Iris pigment epithelial cell (primary cell): ENCODE measurements at regions not wholly inside any gene's neighbourhood (a gene's known extent, or its start where the extent isn't known, plus 50 kb on each side); places are given as distances from the start of the nearest gene placed in this dataset.
"Not testable (repeated sequence)": the region's sequence is repeated elsewhere in the genome, so short reads cannot be mapped to it uniquely, and the experiment has no call there.

ENCODE experiments used
- DNase-seq: peaks from one replicate; pipeline ENCODE4 v3.0.0-alpha.2; 2011; ENCODE audit warnings: low read depth

DNA sequence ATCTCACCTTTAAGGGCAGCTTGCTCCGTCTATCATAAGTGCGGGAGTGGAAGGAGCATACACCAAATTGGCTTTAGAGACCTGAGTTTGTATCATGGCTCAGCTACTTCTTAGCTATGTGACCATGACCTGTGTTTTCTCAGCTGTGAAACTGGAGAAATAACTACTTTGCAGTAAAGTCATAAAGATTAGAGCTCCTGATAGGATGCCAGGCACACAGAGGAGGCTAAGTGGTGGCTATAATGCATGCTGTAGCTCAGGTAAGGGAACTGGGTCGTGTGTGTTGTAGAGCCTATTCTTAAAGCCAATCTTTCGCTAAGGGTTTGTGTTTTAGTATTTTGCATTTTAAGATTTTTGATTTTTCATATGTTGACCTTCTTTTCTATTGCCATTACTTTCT is 451.5 kb upstream of the MAN1A1 start:
- DNase-seq: no peak

DNA sequence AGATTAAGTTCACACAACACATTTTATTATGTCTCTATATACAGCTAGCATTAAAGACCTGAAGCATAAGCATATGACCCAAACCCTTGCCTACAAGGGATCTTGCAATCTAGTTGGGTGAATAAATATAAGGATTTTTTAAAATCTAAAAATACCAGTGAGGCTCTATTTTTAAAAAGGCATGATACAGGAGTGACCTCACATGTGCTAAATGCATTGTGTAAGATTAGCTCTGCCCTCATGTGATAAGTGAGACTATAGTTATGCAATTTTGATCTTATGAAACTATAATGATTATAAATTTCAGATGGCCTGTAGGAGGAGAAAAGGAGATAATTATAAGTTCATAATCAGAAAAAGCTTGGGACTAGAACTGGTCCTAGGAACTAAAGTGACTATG is 451.0 kb upstream of the MAN1A1 start:
- DNase-seq: no peak

DNA sequence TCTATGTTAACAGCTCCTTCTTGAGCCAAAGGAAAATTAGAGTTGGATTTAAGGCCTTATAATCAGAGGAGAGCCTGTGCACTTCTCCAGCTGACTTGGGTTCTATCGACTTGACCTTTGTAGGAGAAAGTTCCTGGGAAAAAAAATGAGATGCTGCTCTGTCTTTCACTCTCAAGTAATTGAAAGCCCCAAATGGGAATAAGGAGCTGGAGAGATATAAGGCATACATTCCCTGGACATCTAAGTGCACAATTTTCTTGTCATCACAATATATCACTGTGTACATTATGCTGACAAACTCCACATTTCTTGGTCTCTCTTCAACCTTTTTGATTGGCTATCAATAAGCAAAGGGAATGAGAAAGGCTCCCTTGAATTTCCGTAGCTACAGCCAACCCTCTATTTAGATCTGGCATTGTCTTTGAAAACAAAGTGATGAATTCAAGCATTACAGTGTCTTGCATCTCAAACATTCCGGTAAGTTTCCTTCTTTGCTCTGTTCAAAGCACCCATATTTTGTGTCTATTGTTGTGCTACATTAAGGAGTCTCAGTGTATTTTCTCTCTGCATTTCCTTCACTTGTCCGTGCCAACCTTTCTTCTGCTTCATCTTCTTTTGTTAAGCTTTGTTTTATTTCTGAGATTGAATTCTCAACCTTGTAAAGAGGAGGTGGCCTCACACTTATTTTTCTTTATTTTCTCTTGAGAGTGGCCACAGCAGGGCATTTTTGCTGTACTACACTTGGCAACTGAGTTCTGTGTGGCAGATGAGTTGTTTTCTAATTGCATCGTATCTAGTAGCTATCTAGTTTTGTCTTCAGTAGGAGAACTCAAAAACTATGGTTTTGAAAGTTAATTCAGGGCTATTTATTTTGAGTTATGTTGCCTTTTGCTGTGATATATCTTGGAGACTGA is 450.3 kb upstream of the MAN1A1 start:
- no peak for DNase-seq

GRCh38 chr6:119791736-119792135 is 442.2 kb upstream of the MAN1A1 start:
- peak; percentile 0 for DNase-seq

DNA sequence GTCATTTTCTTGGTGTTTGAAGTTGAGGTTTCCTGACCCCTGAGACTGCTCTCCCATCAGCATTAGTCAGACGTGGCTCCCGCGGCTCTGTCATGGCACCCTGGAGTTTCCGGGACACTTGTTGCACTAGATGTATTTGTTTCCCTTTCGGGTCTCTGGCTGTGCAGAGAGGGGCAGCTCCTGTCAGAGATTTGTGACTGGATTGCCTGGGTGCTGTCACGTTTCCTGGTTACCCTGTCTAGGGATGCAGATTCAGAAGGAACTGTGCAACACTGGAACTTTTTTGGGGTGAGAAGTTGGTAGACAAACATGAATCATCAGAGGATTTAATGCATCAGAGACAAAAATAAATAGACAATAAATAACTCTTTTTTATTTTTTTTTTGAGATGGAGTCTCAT is 431.8 kb upstream of the MAN1A1 start:
- no peak for DNase-seq

DNA sequence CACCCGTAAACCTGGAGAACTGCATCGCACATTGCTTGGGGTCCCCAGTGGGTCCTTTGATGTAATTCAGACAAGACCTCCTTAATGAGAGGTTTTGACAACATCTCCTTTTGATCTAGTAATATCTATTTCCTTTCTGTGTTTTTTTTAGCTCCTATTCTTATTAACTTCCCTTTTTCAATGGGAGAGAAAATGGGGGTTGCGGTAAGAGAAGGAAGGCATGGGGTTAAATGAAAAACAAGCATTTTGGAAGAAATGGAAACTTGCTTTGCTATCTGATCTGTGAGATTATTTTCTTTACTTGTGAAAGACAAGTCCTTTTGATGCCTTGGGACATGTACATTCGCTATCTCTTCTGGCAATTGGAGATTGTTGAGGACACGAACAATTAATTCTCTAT is 418.6 kb upstream of the MAN1A1 start:
- no peak for DNase-seq

DNA sequence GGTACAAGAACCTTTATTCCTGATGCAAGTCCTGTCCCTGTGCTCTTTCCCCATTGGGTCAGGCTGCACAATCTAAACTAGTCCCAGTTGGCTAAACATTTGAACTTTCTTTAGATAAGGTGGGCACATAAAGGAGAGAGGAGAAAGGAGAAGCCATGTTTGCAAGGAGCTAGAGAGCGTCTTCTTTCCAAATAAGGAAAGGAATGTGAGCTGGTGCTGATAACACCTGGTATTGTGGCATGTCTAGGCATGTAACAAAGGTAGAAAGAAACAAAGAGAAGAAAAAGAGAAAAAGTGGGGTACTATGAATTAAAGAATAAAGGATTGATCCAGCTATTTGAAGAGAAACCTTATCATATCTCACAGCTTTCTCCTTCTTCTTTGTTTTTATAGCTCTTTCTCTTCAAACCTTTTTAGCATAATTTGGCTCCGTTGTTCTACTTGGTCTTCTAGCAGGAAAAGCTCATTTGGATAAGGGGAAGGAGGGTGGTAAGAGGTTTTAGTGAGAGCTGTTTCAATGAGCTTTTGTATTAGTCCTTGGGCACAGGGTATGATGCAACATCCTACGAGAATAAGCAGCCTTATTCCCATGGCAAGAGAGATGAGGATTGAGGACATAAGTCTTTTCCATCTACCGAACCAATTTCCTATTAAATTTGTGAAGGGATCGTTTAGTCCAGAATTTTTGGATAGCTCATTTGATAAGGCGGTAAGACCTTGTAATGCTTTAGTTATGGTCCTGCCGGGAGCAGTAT is 415.5 kb upstream of the MAN1A1 start:
- DNase-seq: no peak

GRCh38 chr6:119760046-119760445 is 410.5 kb upstream of the MAN1A1 start:
- DNase-seq: no peak

DNA sequence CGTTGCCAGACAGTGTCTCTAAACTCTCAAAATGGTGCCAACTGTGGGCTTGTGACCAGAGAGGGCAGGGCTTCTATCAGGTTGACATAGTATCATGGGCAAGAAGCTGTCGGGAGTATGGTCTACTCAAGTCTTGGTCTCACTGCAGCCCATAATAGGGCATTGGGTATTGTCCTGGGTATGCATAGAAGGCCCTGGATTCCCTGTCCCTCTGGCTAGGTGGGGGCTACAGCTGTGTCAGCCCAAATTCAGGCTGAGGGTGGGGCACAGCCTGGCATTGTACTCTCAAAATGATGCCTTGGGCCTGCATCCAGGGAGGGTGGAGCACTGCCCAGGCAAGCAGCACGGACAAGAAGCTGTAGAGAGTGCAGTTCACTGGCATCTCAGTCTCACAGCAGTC is 408.8 kb upstream of the MAN1A1 start:
- DNase-seq: no peak

DNA sequence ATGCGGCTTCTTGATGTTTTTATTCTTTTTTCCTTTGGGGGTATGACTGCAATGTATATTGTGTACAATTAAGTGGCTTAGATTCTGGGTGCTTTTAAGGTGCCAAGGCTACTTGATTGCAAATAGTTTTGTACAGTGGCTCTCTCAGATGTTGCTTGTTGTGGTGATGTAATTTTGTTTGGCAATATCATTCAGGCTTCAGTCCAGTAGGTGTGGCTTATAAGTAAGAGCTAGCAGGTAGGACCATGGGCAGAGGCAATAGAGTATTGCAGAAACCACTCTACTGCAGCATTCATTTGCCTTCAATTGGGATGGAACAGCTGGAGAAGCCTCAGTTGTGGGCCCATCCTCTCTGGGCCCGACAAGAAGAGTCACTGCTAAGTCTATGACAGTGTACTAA is 407.9 kb upstream of the MAN1A1 start:
- DNase-seq: no peak

DNA sequence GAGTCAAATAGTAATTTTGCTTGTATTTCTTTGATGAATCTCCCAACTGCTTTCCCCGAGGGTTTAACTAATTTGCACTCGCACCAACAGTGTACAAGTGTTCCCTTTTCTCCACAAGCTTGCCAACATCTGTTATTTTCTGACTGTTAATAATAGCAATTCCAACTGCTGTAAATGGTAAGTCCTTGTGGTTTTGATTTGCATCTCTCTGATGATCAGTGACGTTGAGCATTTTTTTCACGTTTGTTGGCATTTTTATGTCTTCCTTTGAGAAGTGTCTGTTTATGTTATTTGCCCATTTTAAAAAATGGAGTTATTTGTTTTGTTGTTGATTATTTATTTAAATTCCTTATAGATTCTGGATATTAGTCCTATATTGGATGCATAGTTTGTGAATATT is 399.8 kb upstream of the MAN1A1 start:
- DNase-seq: no peak

- not testable (repeated sequence) for DNase-seq
Observed at GRCh38 chr6:119748535-119748934, 399.0 kb upstream of the MAN1A1 start.

- peak; percentile 25 for DNase-seq
Observed at GRCh38 chr6:119742188-119742803, 392.7 kb upstream of the MAN1A1 start.

- DNase-seq: no peak
Observed at GRCh38 chr6:119739769-119740168, 390.2 kb upstream of the MAN1A1 start.

- DNase-seq: no peak
Observed at GRCh38 chr6:119738425-119738824, 388.9 kb upstream of the MAN1A1 start.

- DNase-seq: no peak
Observed at GRCh38 chr6:119736296-119737021, 386.9 kb upstream of the MAN1A1 start.

DNA sequence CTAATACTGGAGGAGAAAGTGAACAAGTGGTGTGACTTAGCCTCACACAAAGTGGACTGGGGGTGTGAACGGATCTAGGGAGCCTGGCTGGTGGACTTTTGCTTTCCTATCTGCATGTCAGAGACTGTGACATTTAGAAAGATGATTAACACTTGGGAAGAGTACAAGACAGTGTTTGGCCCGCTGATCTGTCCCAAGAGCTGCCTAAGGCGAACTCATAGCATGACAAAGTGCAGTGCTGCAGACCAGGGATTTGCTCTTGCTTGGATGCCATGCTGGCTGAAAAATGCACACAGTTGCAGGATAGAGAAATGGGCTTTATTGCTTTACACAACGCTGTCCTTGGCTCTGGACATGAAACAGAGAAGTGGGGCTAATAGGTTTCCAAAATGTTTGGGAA is 386.0 kb upstream of the MAN1A1 start:
- no peak for DNase-seq

- DNase-seq: no peak
Observed at GRCh38 chr6:119734227-119734626, 384.7 kb upstream of the MAN1A1 start.

GRCh38 chr6:119728935-119729334 is 379.4 kb upstream of the MAN1A1 start:
- DNase-seq: no peak

DNA sequence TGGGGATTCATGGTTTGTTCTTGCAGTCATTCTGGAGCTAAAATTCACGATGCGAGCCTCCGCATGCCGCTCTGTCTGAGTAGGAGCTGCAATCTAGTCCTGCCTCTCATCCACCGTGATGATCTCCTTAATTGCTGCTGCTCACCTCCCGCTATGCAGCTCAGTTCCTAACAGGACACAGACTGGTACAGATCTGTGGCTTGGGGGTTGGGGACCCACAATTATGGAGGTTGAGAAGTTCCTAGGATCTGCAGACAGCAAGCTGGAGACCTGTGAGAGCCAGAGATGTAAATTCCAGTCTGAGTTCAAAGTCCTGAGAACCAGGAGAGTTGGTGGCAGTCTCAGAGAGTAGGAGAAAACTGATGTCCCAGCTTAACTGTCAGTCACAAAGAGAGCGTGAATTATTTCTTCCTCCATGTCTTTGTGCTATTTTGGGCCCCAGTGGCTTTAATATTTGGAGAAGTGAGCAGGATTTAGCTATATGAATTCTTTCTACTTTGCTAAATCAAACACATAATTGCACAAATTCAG is 378.7 kb upstream of the MAN1A1 start:
- DNase-seq: no peak

DNA sequence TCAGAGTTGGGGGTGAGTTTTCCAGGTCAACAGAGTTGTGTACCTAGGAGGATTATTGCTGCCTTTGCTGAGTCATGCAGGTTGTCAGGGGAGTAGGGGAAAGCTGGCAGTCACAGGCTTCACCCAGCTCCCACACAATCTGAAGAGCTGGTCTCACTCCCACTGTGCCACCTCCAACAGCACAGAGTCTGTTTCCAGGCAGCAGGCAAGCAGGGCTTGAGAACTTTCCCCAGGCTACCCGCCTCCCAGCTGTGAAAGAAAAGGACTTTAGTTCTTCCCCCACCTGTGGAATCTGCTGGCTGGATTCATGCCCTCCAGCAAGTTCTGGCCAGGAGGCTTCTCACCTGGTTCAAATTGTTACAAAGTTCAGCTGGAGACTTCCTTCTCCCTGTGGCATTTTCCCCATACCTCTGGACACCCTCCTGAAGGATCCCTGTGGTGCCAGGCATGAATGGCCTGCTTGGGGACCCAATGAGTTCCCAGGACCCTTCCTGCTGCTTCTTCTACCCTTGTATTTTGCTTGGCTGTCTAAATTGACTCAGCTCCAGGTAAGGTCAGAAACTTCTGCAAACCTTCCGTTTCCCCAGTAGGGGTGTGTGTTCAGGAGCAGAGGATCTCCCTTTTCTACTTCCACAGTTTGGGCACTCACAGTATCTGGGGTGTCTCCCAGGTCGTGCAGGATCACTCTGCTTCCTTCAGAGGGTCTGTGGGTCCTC is 378.1 kb upstream of the MAN1A1 start:
- DNase-seq: no peak
